Brain pericyte (primary cell): ENCODE measurements at regions not wholly inside any gene's neighbourhood (a gene's known extent, or its start where the extent isn't known, plus 50 kb on each side); places are given as distances from the start of the nearest gene placed in this dataset.
"Not testable (repeated sequence)": the region's sequence is repeated elsewhere in the genome, so short reads cannot be mapped to it uniquely, and the experiment has no call there.

Experiments
- DNase-seq: peaks from one replicate; pipeline ENCODE4 v3.0.0-alpha.2; 2012; ENCODE audit warnings: low read depth, low spot score

DNA sequence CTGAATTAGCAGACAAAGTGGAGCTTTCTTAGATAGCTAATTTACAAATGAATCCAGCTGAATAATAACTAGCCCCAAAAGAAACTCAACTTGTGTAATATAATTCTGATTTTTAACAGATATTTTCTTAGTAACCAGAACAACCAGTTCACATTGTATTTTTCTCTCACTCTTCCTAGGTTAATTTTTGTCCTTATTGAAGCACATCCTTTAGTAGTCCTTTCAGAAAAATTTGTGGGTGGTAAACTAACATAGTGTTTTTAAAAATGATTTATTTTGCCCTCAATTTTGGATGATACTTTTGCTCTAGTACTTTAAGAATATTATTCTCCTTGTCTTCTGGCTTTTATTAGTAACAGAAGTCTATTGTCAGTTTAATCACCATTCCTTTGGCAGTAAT lies 190.6 kb upstream of the SLC39A10 start:
- DNase-seq: no peak

DNA sequence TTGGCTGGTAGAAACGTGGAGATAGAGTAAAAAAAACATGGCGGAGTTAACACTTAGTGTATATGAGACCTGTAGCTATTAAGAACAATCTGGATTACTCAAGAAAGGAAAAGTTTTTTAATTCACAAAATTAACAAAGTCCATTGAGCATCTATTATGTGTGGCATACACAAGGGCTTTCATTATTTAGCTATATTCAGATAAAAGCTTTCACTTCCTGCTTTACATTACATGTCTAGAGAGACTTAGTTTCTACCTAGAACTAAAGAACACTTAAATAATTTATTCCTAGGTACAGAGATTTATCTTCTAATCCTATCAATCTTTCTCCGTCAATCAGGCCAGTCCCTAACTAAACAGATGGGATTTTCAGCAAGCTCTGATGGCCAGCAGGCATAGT lies 196.0 kb upstream of the SLC39A10 start:
- DNase-seq: no peak

DNA sequence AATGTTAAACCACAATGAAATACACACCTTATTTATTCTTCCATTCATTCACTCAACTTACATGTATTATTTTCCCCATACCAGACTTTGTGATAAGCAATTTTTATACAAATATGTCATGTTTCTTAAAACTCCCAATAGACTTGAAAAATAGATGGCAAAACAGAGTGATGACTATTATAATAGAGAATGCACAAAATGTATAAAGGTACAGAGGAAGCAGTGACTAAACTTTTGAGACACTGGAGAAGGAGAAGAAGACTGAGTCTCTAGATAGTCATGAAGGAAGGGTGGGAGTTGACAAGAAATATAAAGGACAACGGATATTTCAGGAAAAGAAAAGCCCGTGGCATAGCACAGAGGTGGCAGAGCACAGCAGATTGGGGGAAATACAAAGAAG lies 198.1 kb upstream of the SLC39A10 start:
- no peak for DNase-seq

DNA sequence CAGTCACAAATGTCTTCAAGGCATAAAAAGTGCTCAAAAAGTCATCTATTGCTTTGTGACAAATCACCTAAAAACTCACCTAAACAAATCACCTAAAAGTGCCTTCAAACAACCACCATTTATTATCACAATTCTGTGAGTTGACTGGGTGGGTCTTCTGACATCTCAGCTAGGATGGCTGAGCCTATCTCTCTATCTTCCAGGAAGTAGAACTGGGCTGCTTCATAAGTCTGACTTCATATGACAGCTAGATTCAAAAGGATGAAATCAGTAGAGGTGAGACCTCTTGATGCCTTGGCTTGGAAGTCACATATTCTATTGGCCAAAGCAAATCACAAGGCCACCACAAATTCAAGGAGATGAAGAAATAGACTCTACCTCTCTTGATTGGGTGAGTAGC lies 199.2 kb upstream of the SLC39A10 start:
- DNase-seq: no peak

DNA sequence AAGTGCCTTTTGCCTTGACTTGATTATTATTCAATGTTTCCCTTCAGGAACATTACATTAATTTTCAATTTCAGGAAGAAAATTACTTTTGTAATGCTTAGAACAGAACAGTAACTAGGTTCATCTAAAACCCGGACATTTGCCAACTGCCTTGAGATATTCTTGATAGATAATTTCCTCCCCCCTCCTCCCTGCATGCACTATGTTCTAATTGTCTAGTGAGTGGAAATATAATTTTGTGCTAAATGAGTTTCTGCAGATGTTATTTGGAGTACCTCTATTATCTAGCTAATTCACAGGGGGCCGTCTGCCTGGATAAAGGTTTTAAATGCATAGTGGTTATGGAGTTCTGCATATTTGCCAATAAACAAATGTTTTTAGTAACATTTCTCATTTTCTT lies 200.3 kb upstream of the SLC39A10 start:
- DNase-seq: no peak

DNA sequence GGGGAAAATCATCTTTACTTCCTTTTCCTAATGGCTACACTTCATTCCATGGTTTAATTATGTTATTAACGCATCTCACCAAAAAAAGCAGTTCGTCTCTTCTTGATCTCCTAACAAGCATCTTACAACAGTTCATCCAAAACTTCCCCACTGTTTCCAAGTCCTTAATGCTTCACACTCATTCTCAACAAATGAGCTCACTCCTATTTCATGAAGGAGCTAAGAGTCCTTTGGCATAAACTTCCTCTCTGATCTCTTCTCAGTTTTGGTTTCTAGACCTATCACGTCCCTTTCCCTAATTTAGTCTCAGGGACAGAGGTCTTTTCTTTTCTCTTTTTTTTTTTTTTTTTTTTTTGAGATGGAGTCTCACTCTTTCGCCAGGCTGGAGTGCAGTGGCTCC lies 205.9 kb upstream of the SLC39A10 start:
- no peak for DNase-seq

DNA sequence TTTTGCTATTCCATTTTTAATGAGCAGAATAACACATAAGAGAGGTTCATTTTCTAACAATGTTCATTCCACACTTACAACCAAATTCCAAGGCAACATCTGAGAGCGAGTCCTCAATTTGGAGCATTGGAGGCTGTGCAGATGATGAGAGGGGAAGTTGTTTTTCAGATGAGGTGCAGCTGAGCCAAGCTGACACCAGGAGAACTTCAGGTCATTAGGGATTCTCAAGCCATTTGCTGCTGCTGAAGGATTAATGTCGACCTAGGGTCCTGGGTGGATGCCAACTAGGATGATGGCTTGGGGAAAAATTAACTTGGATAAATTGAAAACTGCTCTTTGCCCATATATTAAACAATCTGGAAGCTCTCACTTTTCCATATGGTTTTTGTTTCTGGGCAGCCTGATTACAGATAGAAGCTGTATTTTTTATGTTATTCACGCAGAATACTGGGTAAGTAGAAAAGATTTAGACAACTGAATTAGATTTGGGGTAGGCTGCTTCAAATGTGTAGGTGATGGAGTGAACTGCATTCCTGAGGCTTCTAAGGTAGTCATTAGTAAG lies 206.4 kb upstream of the SLC39A10 start:
- no peak for DNase-seq

DNA sequence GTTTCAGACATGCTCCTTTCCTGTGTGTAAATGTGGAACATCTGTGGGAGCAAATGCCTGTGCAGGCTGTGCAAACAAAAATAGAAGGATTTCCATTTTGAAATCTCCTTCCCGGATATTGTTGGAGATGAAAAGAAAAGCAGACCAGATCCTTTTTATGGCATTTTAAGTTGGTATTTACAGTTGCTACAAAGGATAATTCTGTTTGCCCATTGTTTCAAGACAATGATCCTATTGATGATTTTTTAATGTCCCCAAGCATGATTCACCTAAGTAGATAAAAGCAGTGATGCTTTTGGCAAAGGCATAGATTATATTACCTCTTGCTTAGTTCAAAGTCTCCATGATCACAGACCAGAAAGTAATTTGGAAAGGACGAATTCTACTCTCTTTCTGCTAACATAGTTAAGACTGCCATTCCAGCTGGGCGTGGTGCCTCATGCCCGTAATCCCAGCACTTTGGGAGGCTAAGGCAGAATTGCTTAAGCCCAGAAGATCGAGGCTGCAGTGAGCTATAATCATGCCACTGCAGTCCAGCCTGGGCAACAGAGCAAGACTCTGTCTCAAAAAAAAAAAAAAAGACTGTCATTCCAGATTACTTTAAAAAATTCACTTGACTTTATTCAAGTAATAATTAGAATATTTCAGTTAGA lies 209.6 kb upstream of the SLC39A10 start:
- DNase-seq: no peak

DNA sequence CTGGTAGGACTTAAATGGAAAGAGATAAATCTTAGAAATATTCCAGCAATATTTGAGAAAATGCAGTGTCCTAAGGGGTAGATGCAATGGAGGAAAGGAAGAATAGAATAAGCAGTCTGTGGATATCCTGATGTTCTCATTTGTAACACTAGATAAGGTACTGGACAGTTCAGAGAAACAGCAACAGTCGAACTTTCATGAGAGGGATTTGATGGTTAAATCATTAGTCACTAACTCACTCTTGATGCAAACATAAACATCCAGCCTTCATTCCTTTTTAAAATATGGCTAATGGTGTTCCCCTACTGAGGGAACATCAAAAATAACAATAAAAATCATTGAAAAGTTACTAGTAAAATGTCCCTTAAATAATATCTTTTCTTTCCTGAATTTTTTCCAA lies 211.4 kb upstream of the SLC39A10 start:
- no peak for DNase-seq

DNA sequence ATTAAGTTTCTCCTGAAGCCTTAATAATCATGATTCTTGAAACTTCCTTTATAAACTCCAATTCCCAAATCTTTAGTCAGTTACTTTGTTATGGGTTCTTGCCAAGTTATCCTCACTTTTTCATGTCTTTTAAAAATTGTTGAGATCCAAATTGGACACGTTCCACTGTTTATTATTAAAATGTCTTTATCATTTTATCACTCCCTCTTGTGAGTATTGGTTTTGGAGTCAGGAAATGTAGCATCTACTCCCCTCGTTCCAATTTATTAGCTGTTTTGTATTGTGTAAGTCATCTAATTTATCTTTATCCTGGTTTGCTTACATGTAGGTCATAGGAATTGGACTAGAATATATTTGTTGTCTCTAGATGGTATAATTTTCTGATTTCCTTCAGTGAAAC lies 213.1 kb upstream of the SLC39A10 start:
- no peak for DNase-seq

DNA sequence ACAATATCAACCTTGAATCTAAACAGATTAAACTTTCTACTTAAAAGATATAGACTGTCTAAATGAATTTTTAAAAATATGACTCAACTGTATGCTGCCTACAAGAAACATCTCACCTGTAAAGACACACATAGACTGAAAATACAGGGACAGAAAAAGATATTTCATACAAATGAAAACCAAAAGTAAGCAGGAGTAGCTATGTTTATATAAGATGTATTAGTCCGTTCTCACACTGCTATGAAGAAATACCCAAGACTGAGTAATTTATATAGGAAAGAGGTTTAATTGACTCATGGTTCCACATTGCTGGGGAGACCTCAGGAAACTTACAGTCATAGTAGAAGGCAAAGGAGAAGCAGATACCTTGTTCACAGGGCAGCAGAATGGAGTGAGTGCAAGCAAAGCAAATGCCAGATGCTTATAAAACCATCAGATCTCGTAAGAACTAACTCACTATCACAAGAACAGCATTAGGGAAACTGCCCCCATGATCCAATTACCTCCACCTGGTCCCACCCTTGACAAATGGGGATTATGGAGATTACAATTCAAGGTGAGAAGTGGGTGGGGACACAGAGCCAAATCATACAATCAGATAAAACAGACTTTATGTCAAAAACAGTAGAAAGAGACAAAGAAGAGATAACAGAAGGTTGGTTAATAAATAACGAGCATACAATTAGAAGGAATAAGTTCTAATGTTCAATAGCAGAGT lies 214.4 kb upstream of the SLC39A10 start:
- DNase-seq: no peak

DNA sequence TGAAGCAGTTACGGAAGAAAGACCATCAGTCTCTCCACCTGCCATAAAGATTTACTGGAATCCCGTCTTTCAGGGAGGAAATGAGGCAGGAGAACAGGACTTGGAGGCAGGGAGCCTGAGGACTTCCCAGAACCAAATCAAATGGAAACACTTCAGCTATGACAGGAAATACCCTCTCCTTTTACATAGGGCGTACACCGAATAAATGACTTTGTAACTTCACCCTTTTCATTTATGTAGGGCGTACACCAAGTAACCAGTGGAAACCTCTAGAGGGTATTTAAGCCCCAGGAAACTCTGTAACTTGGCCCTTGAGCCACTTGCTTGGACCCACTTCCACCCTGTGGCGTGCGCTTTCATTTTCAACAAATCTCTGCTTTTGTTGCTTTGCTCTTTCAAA lies 218.3 kb upstream of the SLC39A10 start:
- DNase-seq: no peak

DNA sequence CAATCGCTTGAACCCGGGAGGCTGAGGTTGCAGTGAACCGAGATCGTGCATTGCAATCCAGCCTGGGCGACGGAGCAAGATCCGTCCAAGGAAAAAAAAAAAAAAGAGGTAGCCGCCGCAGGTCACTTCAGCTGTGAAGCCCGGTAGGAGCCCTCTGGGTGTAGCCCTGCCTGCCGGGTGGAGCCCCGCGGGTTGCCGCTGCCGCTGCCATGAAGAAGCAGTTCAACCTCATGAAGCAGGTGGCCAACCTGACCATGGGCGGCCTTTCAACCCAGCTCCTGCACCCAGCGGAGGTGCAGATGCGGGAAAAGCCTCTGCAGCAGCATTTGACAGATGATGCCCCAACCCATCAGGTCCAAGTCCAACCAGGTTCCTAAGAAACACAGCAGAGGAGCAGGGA lies 219.5 kb upstream of the SLC39A10 start:
- no peak for DNase-seq

DNA sequence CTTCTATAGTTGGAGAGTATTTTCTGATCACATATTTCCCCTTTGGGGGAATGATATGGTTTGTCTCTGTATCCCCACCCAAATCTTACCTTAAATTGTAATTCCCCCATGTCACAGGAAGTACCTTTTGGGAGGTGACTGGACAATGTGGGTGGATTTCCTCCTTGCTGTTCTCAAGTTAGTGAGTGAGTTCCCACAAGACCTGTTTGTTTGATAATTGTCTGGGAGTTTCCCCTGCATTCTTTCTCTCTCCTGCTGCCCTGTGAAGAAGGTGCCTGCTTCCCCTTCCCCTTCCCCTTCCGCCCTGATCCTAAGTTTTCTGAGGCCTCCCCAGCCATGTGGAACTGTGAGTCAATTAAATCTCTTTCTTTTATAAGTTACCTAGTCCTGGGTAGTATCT lies 222.7 kb upstream of the SLC39A10 start:
- no peak for DNase-seq

DNA sequence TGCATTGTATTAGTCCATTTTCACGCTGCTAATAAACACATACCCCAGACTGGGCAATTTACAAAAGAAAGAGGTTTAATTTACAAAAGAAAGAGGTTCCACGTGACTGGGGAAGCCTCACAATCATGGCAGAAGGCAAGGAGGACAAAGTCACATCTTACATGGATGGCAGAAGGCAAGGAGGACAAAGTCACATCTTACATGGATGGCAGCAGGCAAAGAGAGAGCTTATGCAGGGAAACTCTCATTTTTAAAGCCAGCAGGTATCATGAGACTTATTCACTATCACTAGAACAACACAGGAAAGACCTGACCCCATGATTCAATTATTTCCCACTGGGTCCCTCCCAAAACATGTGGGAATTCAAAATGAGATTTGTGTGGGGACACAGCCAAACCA lies 223.3 kb upstream of the SLC39A10 start:
- not testable (repeated sequence) for DNase-seq

DNA sequence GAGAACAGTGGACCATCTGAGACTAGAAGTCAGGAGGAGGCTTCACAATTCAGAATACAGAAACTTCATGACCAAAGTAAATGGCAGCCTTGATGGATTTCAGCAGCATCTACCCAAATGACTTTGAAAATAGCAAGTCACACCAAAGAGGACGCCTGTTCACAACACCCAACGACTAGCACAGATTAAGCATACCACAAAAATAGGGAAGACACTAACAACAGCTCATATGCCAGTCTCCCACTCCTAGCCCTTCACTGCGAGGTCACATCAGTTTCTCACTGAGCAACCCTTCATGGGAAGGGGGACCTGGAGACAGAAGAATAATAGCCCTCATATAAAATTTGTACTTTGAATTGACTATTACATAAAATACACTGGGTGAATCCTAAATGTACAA lies 228.4 kb upstream of the SLC39A10 start:
- DNase-seq: no peak

DNA sequence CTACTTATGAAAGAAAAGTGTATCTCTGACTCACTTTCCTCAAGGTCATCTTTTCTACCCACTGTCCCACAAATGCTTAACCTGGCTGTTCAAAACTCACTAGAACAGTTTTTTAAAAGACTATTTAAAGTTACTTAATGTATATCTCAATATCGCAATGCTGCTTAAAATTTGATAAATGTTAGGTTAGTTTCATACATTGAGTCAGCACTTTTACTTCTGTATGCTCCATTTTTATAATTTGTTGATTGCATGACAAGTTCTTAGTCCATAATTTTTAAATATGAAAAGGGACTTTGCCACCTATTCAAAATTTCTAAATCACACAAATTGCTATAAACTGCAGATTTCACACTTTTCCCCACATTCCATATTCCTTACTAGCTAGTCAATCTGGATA lies 231.7 kb upstream of the SLC39A10 start:
- no peak for DNase-seq

DNA sequence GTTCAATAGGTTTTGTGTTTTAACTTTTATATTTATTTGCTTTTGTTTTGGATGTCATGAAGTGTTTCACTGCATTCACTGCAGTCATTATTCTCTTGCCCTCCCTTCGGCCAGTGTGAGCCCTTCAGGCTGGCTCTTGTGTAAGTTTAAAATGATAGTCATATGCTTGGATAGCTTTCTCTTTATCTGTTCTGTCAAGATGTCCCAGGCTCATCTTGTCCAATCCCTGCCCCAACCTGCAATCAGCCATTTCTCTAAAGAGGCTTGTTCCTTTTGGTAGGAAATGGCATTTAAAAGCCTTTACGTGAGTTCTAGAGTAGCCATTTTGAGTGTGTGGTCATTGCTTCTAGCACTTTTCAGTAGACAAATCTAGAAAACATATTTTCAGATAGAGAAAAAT lies 238.0 kb upstream of the SLC39A10 start:
- no peak for DNase-seq

DNA sequence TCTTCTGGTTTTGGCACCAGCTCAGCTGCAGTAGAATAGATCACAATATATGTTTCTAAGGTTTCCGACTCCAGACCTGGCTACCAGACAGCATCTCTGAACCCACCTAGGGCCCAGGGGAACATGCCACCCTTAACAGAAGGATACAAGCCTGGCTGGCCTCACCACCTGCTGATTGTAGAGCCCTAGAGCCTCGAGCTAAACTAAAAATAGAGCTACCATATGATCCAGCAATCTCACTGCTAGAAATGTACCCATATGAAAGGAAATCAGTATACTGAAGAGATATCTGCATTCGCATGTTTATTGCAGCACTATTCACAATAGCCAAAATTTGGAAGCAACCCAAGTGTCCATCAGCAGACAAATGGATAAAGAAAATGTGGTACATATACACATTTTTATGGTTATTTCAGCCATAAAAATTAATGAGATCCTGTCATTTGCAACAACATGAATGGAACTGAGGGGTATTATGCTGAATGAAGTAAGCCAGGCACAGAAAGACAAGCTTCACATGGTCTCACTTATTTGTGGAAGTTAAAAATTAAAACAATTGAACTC lies 242.4 kb upstream of the SLC39A10 start:
- DNase-seq: no peak

DNA sequence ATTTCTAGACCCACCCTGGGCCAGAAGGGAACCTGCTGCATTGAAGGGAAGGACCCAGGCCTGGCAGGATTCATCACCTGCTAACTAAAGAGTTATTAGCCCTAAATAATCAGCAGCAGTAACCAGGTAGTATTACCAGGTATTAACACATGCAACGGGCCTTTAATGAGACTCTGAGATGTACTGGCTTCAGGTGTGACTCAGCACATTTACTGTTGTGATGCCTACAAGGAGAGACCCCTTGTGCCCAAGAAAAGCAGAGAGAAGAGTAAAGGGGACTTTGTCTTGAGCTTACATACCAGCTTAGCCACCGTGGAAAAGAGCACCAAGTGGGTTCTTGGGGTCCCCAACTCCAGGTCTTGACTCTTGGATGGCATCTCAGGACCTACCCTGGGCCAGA lies 243.1 kb upstream of the SLC39A10 start:
- no peak for DNase-seq

DNA sequence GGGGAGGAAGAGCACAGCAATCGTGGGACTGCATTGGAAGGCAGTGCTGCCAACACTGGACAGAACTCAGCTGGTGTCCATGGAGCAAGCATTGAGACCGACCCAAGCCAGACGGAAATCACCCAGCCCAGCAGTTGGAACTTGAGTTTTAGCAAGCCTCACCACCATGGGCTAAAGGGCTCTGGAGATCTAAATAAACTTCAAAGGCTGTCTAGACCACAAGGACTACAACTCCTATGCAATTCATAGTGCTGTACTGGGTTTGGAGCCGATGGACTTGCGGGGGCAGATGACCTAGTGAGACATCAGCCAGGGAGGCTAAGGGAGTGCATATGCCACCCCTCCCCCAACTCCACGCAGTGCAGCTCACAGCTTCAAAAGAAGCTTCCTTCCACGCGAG lies 243.6 kb upstream of the SLC39A10 start:
- no peak for DNase-seq

DNA sequence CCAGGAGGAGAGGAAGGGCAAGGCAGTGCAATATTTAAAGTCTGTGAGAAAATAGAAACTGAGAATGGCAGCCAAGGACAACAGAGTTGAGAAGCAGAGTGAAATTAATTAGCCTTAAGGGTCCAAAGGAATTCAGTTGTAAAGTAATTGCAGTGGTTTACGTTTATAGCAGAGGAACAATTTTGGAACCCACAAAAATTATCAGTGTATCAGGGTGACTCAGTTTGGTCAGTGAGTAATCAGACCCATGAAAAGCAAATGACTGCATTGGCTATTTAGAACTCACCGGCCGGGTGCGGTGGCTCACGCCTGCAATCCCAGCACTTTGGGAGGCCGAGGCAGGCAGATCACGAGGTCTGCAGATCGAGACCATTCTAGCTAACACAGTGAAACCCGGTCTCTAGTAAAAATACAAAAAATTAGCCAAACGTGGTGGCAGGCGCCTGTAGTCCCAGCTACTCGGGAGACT lies 245.8 kb upstream of the SLC39A10 start:
- DNase-seq: no peak

DNA sequence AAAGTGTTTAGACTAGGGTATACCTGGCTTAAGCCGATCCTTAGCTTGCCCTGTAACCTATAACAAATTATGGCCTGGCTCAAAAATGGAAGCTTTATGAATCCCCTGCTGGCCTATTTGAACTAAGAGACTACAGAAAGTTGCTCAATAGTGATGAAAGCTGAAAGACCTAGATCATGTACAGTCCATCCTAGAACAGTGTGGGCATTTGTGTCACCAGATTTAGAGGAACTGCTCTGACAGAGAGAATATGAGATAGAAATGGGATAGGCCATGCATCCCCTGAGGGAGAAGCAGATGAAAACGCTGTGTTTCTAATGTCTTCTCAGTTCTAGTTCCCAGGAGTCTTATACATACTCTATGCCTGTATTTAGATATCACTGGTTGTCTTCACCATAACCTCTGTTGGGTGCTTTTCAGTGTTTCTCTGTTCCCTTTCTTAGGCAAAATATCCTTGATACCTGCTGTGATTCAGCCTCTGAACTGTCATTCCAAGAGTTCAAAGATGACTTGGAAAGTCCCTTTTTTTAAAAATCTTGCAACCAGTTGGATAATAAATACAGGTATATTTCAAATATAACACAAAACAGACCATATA lies 246.9 kb upstream of the SLC39A10 start:
- DNase-seq: no peak
